HG03442 (cell line): ENCODE measurements at regions not wholly inside any gene's neighbourhood (a gene's known extent, or its start where the extent isn't known, plus 50 kb on each side); places are given as distances from the start of the nearest gene placed in this dataset.
A peak's percentile ranks its signal among the peaks of the same experiment; 100 is the strongest.

Experiments used
- ATAC-seq: cut with Tn5 transposase; IDR thresholded peaks from one replicate; pipeline ENCODE4 v1.9.1; 2021; ENCODE audit warnings: mild to moderate bottlenecking, moderate library complexity; ENCODE audit not compliant: unreplicated experiment

DNA sequence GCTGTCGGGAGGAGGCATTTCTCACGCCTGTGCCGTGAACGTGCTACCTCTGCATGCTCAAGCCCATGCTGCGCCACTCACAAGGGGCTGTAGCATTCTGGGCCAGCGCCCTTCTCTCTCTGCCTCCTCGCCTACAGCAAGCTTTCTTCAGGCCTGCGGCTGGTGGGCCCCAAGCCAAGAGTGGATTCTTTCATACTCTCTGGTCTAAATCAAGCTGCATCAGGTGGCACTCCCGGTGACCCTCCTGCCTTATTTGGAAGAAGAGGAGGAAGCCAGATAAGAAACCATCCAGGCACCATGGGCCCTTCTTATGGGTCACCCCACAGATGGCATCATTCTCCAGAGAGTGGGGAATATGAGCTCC is 86.7 kb upstream of the DUSP5 start:
- ATAC-seq, result no peak

DNA sequence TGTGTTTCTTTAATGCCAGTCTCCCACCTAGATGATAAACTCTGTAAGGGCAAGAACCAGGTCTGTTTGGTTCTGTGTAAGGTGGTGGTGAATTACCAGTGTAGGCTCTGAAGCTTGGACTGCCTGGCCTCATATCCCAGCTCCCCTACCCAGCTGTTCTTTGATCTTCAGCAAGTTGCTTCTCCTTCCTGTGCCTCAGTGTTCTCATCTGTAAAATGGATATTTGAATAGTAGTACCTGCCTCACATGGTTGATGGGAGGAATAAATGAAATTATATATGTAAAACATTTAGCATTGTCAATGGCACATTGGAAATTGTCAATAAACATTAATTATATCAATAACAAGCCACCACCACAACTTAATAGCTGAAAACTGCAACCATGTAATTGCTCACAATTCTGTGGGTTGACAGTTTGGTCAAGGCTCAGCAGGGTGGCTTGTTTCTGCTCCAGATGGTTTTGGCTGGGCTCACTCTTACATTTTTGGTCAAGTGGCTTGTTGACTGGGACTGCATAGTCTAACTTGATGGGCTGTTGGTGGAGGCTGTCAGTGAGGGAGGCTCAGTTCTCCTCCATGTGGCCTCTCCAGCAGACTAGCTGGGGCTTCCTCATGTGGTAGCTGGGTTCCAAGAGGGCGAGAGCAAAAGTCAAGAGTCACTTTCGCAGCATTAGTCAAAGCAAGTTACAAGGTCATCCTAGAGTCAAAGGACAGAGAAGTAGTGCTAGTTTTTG is 84.5 kb upstream of the DUSP5 start:
- ATAC-seq, result peak; percentile 0

DNA sequence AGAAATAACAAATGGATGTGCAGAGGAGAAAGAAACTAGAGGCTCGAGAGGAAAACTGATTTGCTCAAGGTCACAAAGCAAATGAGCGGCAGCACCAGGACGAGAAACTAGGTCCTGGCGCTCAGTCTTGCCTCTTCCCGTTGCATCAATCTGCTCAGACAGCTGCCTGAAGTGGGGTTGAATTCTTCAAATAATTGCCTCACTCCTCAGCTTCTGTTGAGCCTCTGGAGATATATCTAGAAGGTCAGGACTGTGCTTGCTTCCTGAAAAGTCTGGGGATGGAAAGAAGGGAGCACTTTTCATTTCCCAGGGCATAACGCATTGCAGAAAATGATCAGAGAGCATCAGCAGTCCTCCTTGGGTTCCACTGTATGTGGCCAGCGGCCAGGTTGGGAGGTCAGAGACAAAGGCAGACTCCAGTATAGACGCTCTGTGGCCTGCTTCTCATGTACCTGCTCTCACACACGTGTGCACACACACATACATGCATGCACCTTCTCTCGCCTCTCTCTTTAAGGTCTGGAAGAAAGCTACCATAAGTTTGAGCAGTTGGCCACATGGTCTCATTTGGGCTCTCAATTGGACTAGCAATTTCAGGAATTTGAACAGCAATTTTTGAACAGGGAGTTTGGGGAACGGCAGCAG is 83.7 kb upstream of the DUSP5 start:
- ATAC-seq, result peak; percentile 4

- ATAC-seq, result peak; percentile 83
Measured at GRCh38 chr10:110414548-110415309, 83.0 kb upstream of the DUSP5 start.

DNA sequence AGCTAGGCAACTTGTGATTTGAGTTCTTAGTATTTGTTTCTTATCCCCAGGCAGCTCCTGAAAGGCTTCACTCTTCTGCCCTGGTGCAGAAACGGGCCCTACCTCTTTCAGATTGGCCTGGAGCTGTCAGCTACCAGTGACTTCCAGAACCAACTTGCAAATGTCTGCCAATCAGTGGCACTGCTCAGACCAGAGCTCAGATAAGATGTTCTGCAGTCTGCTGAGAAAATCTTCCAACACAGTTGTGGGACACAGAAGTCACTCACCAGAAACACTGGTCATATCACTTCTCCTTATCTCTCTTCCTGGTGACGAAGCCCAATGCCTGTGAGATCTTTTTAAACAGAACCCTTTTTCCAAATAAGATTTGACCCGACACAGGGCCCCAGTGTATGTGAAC is 81.9 kb upstream of the DUSP5 start:
- no peak for ATAC-seq

DNA sequence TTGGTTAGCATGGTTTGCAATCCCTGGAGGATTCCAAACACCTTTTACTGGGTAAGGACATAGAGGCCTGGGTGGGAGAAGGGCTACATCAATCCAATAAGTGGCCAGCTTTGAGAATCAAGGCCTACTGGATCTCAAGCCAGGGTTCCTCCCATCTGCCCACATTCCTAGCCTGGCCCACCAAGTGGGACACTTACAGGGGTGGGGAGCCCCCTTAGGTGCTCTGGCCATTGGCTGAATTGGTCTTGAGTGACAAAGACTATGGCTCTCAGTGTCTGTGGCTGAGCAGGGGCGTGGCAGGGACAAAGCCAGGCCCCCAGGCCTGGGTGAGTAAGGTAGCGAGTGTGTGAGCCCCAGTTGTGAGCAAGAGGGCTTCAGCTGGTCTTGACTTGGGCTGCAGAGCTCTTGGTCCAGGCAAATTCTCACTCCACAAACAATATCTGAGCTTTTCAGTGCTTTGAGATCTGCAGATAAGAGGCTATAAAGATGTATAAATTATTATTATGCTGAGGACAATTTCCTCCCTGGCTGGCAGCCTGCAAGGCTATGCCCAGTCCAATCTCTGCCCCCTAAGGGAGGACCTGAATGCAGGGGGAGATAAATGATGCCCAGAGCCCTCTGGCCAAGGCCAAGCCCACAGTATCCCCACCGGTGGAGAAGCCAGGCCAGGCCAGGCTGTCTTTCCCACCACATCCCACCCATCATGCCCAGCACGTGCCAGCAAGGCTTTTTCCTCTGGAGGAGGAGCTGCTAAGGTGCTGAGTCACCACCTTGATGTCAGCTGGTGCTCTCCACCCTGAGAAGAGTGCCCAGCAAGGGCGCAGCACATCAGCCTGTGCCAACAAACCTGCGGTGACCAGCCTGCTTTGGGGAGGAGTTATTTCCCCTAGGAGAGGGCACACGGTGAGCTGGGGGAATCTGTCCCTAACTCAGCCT is 80.7 kb upstream of the DUSP5 start:
- ATAC-seq, result no peak

DNA sequence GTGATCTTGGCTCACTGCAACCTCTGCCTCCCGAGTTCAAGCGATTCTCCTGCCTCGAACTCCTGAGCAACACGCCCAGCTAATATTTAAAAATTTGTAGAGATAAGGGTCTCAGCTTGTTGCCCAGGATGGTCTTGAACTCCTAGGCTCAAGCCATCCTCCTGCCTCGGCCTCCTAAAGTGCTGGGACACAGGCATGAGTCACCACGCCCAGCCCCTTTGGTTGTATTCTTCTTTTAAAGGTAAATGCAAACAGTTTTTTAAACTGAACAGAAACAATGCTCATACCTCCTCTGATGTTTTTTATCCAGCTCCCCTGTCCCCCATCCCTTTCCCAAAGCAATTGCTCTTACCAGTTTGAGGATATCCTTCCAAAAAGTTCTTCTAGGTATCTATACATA is 79.5 kb upstream of the DUSP5 start:
- no peak for ATAC-seq

DNA sequence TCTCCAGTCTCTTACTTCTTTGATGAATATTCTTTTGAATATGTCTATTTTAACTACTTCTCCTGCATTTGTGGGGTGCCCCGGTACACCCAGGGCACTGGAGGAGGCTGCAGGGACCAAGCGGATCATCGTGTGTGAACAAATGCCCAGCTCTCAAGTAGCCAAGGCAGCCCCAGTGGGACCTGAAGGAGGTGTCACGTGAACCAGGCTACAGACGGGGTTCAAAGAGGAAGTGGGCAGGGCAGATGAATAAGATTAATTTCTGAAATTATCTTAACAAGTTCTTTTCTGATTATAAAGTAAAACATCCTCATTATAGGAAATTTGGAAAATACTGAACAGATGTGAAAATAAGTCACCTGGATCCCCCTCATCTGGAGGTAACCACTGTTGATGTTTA is 78.4 kb upstream of the DUSP5 start:
- ATAC-seq, result no peak

- ATAC-seq, result no peak
Measured at GRCh38 chr10:110420401-110421193, 77.1 kb upstream of the DUSP5 start.

DNA sequence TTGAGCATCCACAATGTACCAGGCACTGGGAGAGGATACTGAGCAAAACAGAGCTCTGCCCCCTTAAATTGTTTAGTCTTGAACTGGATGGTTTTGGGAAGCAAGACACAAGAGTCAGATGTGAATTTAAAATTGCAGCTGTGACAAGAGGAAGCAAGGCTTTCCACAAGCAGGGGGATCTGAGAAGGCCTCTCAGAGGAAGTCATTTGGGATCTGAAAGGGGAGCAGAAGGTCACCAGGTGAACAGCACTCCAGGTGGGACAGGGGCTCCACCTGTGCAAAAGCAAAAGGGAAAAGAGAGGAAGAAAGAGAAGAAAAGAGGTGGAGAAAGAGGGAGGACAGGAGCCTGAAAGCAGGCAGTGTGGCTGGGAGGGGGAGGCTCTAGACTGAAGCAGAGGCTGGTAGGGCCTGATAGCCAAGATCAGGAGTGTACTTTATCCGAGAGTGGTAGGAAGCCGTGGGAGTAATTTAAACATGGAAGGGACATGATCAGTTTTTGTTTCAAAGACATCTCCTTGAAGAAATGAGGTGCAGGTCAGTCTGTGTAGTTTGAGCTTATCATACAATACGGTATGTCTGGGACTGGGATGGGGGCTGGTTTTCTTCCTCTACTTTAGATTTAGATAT is 76.1 kb upstream of the DUSP5 start:
- ATAC-seq, result no peak

DNA sequence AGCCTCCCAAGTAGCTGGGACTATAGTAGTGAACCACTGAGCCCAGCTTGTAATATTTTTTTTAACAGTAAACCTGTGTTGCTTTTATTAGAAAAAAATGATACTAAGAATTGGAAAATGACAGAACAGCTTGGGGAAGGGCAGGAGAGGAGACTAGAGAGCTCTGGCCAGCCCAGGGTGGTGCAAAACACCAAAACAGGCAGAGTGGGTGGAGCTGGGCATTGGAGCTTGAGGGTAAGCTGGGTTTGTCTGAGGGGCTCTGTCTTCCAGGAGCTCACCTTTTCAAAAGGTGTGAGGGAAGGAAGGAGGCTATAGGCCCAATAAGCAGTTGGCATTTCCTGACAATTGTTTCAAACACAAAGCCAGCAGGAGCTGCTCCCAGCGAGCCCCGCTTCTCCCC is 75.2 kb upstream of the DUSP5 start:
- ATAC-seq, result no peak

DNA sequence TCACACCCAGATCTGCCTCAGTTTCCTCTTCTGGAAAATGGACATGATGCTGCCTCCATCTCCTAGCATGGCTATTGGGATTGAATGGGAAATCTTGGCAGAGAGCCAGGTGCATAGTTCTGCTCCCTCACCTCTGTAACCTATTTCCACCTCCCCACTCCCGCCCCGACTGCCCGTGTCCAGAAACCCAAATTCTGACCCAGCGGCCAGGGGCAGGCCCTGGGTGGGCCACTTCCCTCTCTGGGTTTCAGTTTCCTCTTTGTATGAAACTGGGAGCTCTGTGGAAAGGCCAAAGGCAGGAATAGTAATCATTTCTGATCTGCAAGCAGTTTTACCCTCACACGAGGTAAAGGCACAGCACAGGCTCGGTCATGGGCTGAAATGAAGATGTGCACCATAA is 74.1 kb upstream of the DUSP5 start:
- no peak for ATAC-seq

GRCh38 chr10:110425684-110426293 is 71.9 kb upstream of the DUSP5 start:
- ATAC-seq, result peak; percentile 87

DNA sequence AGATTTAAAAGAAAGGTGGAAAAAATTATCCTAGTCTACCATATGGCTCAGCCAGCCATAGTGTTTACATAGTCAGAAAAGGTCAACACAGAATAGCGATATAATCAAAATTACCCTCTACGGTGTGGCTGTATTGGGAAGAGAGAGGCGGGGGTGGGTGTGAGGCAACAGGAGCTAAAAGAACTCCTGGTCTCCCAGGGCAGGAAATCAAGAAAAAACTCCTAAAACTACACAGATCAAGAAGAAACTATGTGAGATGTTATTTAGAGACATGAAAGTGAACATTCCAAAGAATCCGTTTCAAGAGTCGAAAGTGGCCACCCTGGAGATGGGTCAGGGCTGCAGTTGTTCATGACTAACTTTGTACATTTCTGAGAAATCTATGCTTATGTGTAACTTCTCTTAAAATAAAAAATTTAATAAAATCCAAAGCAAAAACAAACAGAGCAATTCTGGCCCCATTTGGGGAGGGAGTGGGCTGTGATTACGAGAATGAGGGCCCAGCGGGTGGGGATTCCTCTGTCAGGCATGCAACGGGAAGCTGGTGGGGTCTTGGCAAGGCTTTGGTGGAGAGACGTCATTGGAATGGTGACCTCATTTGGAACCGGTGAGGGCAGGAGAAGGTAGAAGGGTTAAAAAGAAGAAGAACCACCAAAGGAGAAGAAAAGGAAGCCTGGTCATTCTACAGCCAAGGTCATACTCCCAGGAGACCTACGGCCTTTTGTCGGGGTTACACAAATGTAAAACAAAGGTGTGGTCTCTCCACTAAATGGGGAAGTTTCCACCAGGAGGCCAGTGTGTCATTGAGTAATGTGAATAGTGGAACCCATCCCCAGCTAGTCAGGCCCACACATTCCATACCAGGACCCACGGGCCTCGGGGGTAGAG is 71.2 kb upstream of the DUSP5 start:
- no peak for ATAC-seq

GRCh38 chr10:110429301-110429700 is 68.4 kb upstream of the DUSP5 start:
- no peak for ATAC-seq

DNA sequence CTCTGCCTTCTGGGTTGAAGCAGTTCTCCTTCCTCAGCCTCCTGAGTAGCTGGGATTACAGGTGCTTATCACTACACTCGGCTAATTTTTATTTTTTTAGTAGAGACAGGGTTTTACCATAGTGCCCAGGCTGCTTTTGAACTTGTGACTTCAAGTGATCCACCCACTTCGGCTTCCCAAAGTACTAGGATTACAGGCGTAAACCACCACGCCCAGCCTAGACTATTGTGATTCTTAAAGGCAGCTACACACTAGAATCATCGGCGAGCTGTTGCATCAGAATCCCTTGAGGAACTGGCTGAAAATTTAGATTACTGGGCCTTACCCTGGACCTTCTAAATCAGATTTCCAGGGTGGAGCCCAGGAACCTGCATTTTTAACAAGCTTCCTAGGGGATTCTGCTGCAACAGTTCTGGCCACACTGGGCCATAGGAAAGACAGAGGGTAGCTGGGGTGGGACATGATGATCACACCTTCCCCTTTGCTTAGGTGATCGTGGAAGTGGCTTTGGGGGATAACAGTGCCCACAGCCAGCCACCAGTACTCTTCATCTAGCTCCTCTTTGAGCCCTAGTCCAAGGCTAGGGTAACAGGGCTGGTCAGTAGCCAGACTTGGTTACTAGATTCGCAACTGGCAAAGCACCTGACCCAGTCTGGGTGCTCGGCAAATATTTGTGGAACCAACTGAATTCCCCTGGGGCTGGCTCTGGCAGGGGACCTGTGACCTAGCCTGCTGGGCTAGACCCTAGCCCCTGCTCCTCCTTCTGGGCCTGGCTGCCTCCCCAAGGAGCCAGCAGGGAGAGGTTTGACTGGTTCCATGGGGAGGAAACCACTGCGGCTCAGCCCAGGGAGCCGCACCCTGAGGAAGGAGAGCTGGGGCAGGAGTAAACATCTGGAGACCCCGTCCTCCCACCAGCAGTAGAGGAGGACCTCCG is 67.1 kb upstream of the DUSP5 start:
- no peak for ATAC-seq

GRCh38 chr10:110431659-110432058 is 66.0 kb upstream of the DUSP5 start:
- no peak for ATAC-seq
